GM23248 (cell line): ENCODE measurements at regions not wholly inside any gene's neighbourhood (a gene's known extent, or its start where the extent isn't known, plus 50 kb on each side); places are given as distances from the start of the nearest gene placed in this dataset.
"Not testable (repeated sequence)": the region's sequence is repeated elsewhere in the genome, so short reads cannot be mapped to it uniquely, and the experiment has no call there.

Experiments used
- DNase-seq: peaks from one replicate; pipeline ENCODE4 v3.0.0-alpha.2; 2015
- H2AFZ ChIP-seq: fragments of 200-600 bp; sonication (generic); 2 replicates; pipeline ENCODE4 v1.6.1; 2016; ENCODE audit warnings: antibody characterized with exemption
- H3F3A ChIP-seq: fragments of 200-600 bp; sonication (generic); 2 replicates; pipeline ENCODE4 v1.6.1; 2016; ENCODE audit warnings: mild to moderate bottlenecking, antibody characterized with exemption, mixed run types; ENCODE audit not compliant: insufficient read depth
- H3K27ac ChIP-seq: fragments of 200-600 bp; sonication (generic); 2 replicates; pipeline ENCODE4 v1.5.1; 2016; ENCODE audit warnings: mild to moderate bottlenecking
- H3K27me3 ChIP-seq: fragments of 200-600 bp; sonication (generic); replicated peaks from 2 replicates; pipeline ENCODE4 v1.6.1; 2016; ENCODE audit warnings: mild to moderate bottlenecking; ENCODE audit not compliant: insufficient read depth
- H3K36me3 ChIP-seq: fragments of 200-600 bp; sonication (generic); 2 replicates; pipeline ENCODE4 v1.6.1; 2016; ENCODE audit warnings: low read depth, mild to moderate bottlenecking
- H3K4me1 ChIP-seq: fragments of 200-600 bp; sonication (generic); 2 replicates; pipeline ENCODE4 v1.6.1; 2016; ENCODE audit warnings: mild to moderate bottlenecking; ENCODE audit not compliant: insufficient read depth
- H3K4me2 ChIP-seq: fragments of 200-600 bp; sonication (generic); one replicate; pipeline ENCODE4 v1.6.1; 2016; ENCODE audit warnings: mild to moderate bottlenecking; ENCODE audit not compliant: unreplicated experiment
- H3K4me3 ChIP-seq: fragments of 200-600 bp; sonication (generic); 2 replicates; pipeline ENCODE4 v1.5.1; 2016; ENCODE audit warnings: mild to moderate bottlenecking
- H3K79me2 ChIP-seq: fragments of 200-600 bp; sonication (generic); 2 replicates; pipeline ENCODE4 v1.6.1; 2016; ENCODE audit warnings: mild to moderate bottlenecking; ENCODE audit not compliant: insufficient read depth
- H3K9ac ChIP-seq: fragments of 200-600 bp; sonication (generic); 2 replicates; pipeline ENCODE4 v1.6.1; 2016; ENCODE audit warnings: mild to moderate bottlenecking
- H3K9me2 ChIP-seq: fragments of 200-600 bp; sonication (generic); 2 replicates; pipeline ENCODE4 v1.6.1; 2016; ENCODE audit warnings: mixed run types, mild to moderate bottlenecking, moderate library complexity; ENCODE audit not compliant: insufficient read depth
- H3K9me3 ChIP-seq: fragments of 200-600 bp; sonication (generic); one replicate; pipeline ENCODE4 v1.6.1; 2017; ENCODE audit warnings: low read depth
- H4K20me1 ChIP-seq: fragments of 200-600 bp; sonication (generic); 2 replicates; pipeline ENCODE4 v1.6.0; 2016; ENCODE audit not compliant: insufficient read depth
- EZH2 ChIP-seq: fragments of 200-600 bp; sonication (generic); IDR thresholded peaks from 2 replicates; pipeline ENCODE4 v1.6.1; 2018; ENCODE audit warnings: antibody characterized with exemption, mild to moderate bottlenecking; ENCODE audit not compliant: insufficient read depth, poor library complexity, severe bottlenecking
- EZH2phosphoT487 ChIP-seq: fragments of 200-600 bp; sonication (generic); IDR thresholded peaks from 2 replicates; pipeline ENCODE4 v1.6.1; 2018; ENCODE audit warnings: antibody characterized with exemption, moderate library complexity, mild to moderate bottlenecking, low read depth; ENCODE audit not compliant: insufficient read depth
- WGBS, 2 experiments: methylation state at CpG; one replicate each; pipeline ENCODE4 v1.1.6; 2015 to 2017; ENCODE audit warnings: low lambda C conversion rate in 2 of 2, low coverage in 1 of 2; ENCODE audit errors: missing lambda C conversion rate in 2 of 2; 5-methylcytosine and 5-hydroxymethylcytosine counted together
- in situ Hi-C: fragments of 300-500 bp; cut with MboI; formaldehyde crosslinking; loops from 2 replicates; pipeline ENCODE4 v1.15.0; 2020

- no peak overlapping the region for H3K4me3 ChIP-seq
- no peaks in the 10 kb centered on the region for H3K9me3 ChIP-seq
- no peaks in the 10 kb centered on the region for H3F3A ChIP-seq
- H3K36me3 ChIP-seq = no peaks in the 10 kb centered on the region
- in situ Hi-C loops = no loop called here
- no peaks in the 10 kb centered on the region for H3K9me2 ChIP-seq
- TF ChIP-seq EZH2 = no peak
- no peak for TF ChIP-seq EZH2phosphoT487
- H4K20me1 ChIP-seq = no peaks in the 10 kb centered on the region
- DNase-seq = no peak
- H3K27me3 ChIP-seq = no peaks in the 10 kb centered on the region
- no peak overlapping the region for H3K9ac ChIP-seq
- no peaks in the 10 kb centered on the region for H3K4me1 ChIP-seq
- no peaks in the 10 kb centered on the region for H3K79me2 ChIP-seq
- no peak overlapping the region for H3K4me2 ChIP-seq
- WGBS, 2 experiments = 19 to 30% methylated on average over 2 of the region's 2 CpGs
- H3K27ac ChIP-seq = no peak overlapping the region
- H2AFZ ChIP-seq = no peak overlapping the region
Observed at GRCh38 chr3:6753536-6753935, 107.4 kb upstream of the GRM7 start.

- H4K20me1 ChIP-seq, H3K9me2 ChIP-seq, H3K27ac ChIP-seq, H3K4me2 ChIP-seq, DNase-seq, H3K4me1 ChIP-seq, H3K27me3 ChIP-seq, H3F3A ChIP-seq, in situ Hi-C loops, H3K36me3 ChIP-seq, H3K9ac ChIP-seq, H3K79me2 ChIP-seq, H2AFZ ChIP-seq, H3K4me3 ChIP-seq, H3K9me3 ChIP-seq: not testable (repeated sequence)
- 65 to 66% methylated on average over 32 of the region's 32 CpGs for WGBS, 2 experiments
Observed at GRCh38 chr3:6769532-6770396, 91.2 kb upstream of the GRM7 start.

GRCh38 chr3:6770397-6770690, 90.6 kb upstream of the GRM7 start:
- Histone ChIP-seq H3K79me2 (no peaks in the 10 kb centered on the region), H3K9me3 (no peaks in the 10 kb centered on the region), H3K36me3 (no peaks in the 10 kb centered on the region), H3K4me3 (no peak overlapping the region), H3K4me1 (no peaks in the 10 kb centered on the region), H2AFZ (no peak overlapping the region), H3F3A (no peaks in the 10 kb centered on the region), H4K20me1 (no peaks in the 10 kb centered on the region), H3K9ac (no peak overlapping the region), H3K27me3 (no peaks in the 10 kb centered on the region), H3K4me2 (no peak overlapping the region), H3K27ac (no peak overlapping the region), H3K9me2 (no peaks in the 10 kb centered on the region)
- TF ChIP-seq EZH2 (no peak), EZH2phosphoT487 (no peak)
- no peak for DNase-seq
- in situ Hi-C loops = no loop called here

- no peak for TF ChIP-seq EZH2phosphoT487
- no peak for TF ChIP-seq EZH2
- Histone ChIP-seq H3K36me3 (no peaks in the 10 kb centered on the region), H4K20me1 (no peaks in the 10 kb centered on the region), H3K9me2 (no peaks in the 10 kb centered on the region), H3K9me3 (no peaks in the 10 kb centered on the region), H3K79me2 (no peaks in the 10 kb centered on the region), H2AFZ (no peak overlapping the region), H3K9ac (no peak overlapping the region), H3K27me3 (no peaks in the 10 kb centered on the region), H3K27ac (no peak overlapping the region), H3K4me1 (no peaks in the 10 kb centered on the region), H3K4me3 (no peak overlapping the region), H3K4me2 (no peak overlapping the region), H3F3A (no peaks in the 10 kb centered on the region)
- in situ Hi-C loops = no loop called here
- no peak for DNase-seq
- WGBS, 2 experiments = 19 to 25% methylated on average over 5 of the region's 5 CpGs
Observed at GRCh38 chr3:6771171-6771570, 89.7 kb upstream of the GRM7 start.

- no peaks in the 10 kb centered on the region for H3K4me1 ChIP-seq
- H3K9me3 ChIP-seq = no peaks in the 10 kb centered on the region
- 17 to 26% methylated on average over 6 of the region's 6 CpGs for WGBS, 2 experiments
- H3K9me2 ChIP-seq = no peaks in the 10 kb centered on the region
- no peak overlapping the region for H3K4me2 ChIP-seq
- H3K79me2 ChIP-seq = no peaks in the 10 kb centered on the region
- TF ChIP-seq EZH2phosphoT487 (no peak), EZH2 (no peak)
- H3K4me3 ChIP-seq = no peak overlapping the region
- DNase-seq = no peak
- no peaks in the 10 kb centered on the region for H3K27me3 ChIP-seq
- no peak overlapping the region for H3K9ac ChIP-seq
- no peaks in the 10 kb centered on the region for H3K36me3 ChIP-seq
- no peaks in the 10 kb centered on the region for H3F3A ChIP-seq
- no peak overlapping the region for H3K27ac ChIP-seq
- in situ Hi-C loops = loop anchor here (25.0 kb wide), 1 partner anchor 1542 kb away; no protein-coding TSS in a partner anchor
- H4K20me1 ChIP-seq = no peaks in the 10 kb centered on the region
- no peak overlapping the region for H2AFZ ChIP-seq
Observed at GRCh38 chr3:6779140-6779539, 81.8 kb upstream of the GRM7 start.
